ENCODE measurements at regions not wholly inside any gene's neighbourhood (a gene's known extent, or its start where the extent isn't known, plus 50 kb on each side); places are given as distances from the start of the nearest gene placed in this dataset.

DNA sequence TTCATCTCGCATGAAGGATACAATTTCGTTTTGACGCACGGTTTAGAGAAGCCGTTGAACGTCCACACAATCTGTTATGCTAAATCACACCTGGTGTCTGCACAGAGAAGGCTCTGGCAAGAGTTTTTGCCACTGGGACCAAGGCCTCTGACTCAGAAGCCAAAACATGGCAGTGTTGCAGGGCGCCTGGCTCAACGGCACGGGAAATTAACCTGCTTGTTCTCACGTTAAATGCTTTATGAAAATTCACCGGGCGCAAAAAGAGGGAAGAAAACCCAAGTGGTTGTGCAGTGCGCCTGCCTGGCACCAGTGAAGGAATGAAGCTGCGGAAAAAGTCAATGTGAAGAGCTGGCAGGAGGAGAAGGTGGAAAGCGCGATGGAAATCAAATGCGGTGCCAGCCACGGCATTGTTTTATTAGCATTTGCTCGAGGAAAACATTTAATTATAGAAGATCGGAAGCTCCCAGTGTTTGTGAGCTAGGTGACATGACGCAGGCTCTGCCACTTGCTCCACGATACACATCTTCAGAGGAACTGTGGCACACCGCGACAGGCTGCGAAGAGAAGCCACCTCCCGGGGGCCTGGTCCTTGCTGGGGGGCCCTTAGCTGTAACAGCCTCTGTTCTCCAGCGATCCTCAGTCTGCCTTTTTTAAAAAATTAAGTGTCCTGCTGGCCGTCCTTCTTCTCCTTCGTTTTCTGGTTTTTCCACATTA, 126.2 kb downstream of the ZIC5 start:
- Histone ChIP-seq H3K4me1 (replicated peaks in 1 of 4; ENCODE audit: control insufficient read depth in 3 of 4, insufficient read depth in 4 of 4, low read length in 3 of 4) (peaks cover 0 to 6% (median 0%) of the 10 kb centered on the region in 4 experiments; a peak in 1 of 7 replicates), H3K79me1 (ENCODE audit: low read depth, low read length) (no peaks in the 10 kb centered on the region), H2AK5ac (ENCODE audit: low read depth, low read length) (no peak overlapping the region; the same call in 1 of the 2 replicates), H4K5ac (ENCODE audit: insufficient read length, low read depth, low read length) (no peak overlapping the region), H2AFZ (ENCODE audit: low read length) (no peak overlapping the region), H3K27me3 (replicated peaks in 1 of 4; ENCODE audit: control insufficient read depth in 3 of 4, extremely low read depth in 1 of 4, insufficient read depth in 3 of 4, low read length in 3 of 4) (no peaks in the 10 kb centered on the region), H4K20me1 (replicated peaks in 1 of 2; ENCODE audit: control insufficient read depth in 1 of 2, insufficient read depth in 2 of 2, low read length in 2 of 2) (no peaks in the 10 kb centered on the region), H3K27ac (ENCODE audit: low read depth, low read length) (no peak overlapping the region), H2BK120ac (replicated peaks; ENCODE audit: low read depth, low read length) (no peak overlapping the region), H3K14ac (ENCODE audit: insufficient read length) (no peak overlapping the region), H3K4me3 (ENCODE audit: extremely low read depth in 1 of 4, insufficient read depth in 2 of 4, low read depth in 3 of 4, low read length in 4 of 4) (no peak overlapping the region), H2BK15ac (ENCODE audit: low read length) (no peak overlapping the region), H2BK5ac (ENCODE audit: low read depth, low read length) (peak overlapping the region; percentile 40; the same call in 1 of the 2 replicates), H4K91ac (replicated peaks; ENCODE audit: insufficient read length, low read length) (peak overlapping the region; percentile 9), H3K9ac (replicated peaks in 1 of 4; ENCODE audit: extremely low read depth in 1 of 4, low read depth in 3 of 4, low read length in 3 of 4) (no peak overlapping the region), H3K23ac (ENCODE audit: insufficient read length) (no peak overlapping the region), H3K4ac (replicated peaks; ENCODE audit: insufficient read length, low read depth, low read length) (no peak overlapping the region), H3K36me3 (ENCODE audit: control insufficient read depth in 2 of 4, insufficient read depth in 4 of 4, low read length in 3 of 4) (no peaks in the 10 kb centered on the region), H3K56ac (replicated peaks; ENCODE audit: insufficient read length, low read depth, low read length) (no peak overlapping the region), H3K18ac (ENCODE audit: extremely low read depth, low read length) (peak overlapping the region; percentile 22; the same call in 1 of the 2 replicates), H3K79me2 (ENCODE audit: control insufficient read depth in 1 of 2, insufficient read depth in 2 of 2, low read length in 2 of 2) (no peaks in the 10 kb centered on the region), H3K23me2 (ENCODE audit: low read depth, low read length) (no peaks in the 10 kb centered on the region), H2BK20ac (ENCODE audit: low read length) (0 out of 2 replicates have a peak overlapping the region, but pooled peaks have one; percentile 25), H3K4me2 (ENCODE audit: insufficient read depth in 1 of 2, low read depth in 2 of 2, low read length in 2 of 2) (no peak overlapping the region), H2BK12ac (ENCODE audit: low read depth, low read length) (peak overlapping the region; percentile 72; the same call in 1 of the 2 replicates), H3K9me3 (ENCODE audit: insufficient read depth in 2 of 2, low read depth in 1 of 2, low read length in 1 of 2) (no peaks in the 10 kb centered on the region), H4K8ac (ENCODE audit: extremely low read depth, insufficient read depth, low read length) (no peak overlapping the region)
- ChIA-PET CTCF (ENCODE audit: partially characterized antibody) (interaction anchor here (0.6 to 1.7 kb wide), 8 partner anchors 11 to 579 kb away, joined by 3 to 4 read pairs (median 3); no protein-coding TSS in a partner anchor), POLR2A (ENCODE audit: partially characterized antibody) (interaction anchor here (1.4 kb wide), 1 partner anchor 13 kb away, joined by 3 read pairs; no protein-coding TSS in a partner anchor)
- DNase-seq (ENCODE audit: low read depth in 1 of 2, low spot score in 2 of 2) (no peak), FAIRE-seq (no peak)
- WGBS, 2 experiments (ENCODE audit: extremely low coverage in 1 of 2, insufficient coverage in 1 of 2, insufficient read length in 1 of 2, insufficient replicate concordance in 2 of 2, low coverage in 1 of 2, low lambda C conversion rate in 2 of 2, missing lambda C conversion rate in 1 of 2), result 93% methylated on average over 29 of the region's 29 CpGs; no CpG with 5 or more reads in 1 of the 2 experiments
- TF ChIP-seq GABPA (IDR thresholded peaks at IDR 0.05; ENCODE audit: borderline replicate concordance, insufficient read depth, low read length) (no peak), TBP (IDR thresholded peaks at IDR 0.05; ENCODE audit: low read depth, low read length) (no peak), SP4 (IDR thresholded peaks at IDR 0.05; ENCODE audit: low read length) (no peak), ZNF274 (IDR thresholded peaks at IDR 0.05; ENCODE audit: borderline replicate concordance, extremely low read depth, low read length) (no peak), KDM5A (IDR thresholded peaks at IDR 0.05; ENCODE audit: low read length) (no peak), RNF2 (IDR thresholded peaks at IDR 0.05; ENCODE audit: borderline replicate concordance, low read depth, low read length, missing control alignments, poor library complexity, severe bottlenecking) (no peak), TAF1 (IDR thresholded peaks at IDR 0.05; ENCODE audit: low read depth, low read length) (no peak), SUZ12 (IDR thresholded peaks at IDR 0.05; ENCODE audit: low read length) (no peak), CTBP2 (IDR thresholded peaks at IDR 0.05; ENCODE audit: borderline replicate concordance, insufficient read depth, insufficient read length, low read length) (no peak)

Measured in H1 (cell line).